ENCODE measurements at regions not wholly inside any gene's neighbourhood (a gene's known extent, or its start where the extent isn't known, plus 50 kb on each side); places are given as distances from the start of the nearest gene placed in this dataset.

DNA sequence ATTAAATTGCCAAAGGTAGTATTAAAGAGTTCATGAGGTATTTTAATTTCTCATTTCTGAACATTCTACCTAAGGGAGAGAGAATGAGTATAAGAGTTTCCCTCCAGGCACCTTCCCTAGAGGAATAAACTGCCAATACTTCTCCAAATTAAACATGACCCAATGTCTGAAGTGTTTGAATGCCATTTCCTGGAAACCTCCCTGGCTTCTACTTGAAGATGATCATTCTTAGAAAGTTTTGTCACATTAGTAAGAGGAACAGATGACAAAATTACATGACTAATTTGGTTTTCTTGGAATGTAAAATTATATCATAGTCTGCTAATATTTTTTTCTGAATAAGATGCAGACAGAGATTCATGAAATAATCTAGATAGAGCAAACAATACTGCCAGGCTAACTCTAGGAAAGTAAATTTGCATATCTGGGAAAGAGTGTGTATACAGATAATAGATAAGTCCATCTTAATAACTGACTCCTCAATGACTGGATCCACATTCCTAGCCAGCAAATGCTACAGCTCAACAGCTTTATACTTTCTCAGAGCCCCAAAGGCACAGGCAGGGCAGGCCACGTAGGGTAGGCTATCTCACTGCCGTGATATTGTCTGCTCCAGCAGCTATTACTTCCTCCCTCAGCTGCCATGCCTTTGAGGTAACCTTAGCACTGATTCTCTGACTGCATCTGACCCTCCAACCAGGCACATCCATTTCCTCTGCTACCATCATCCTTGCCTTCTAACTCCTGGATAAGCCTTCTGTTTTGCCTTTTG lies 630.8 kb upstream of the PIK3C3 start:
- Histone ChIP-seq H3K9me3 (ENCODE audit: low read depth) (no peaks in the 10 kb centered on the region), H3K4me1 (ENCODE audit: low read depth) (no peaks in the 10 kb centered on the region), H3K27me3 (no peaks in the 10 kb centered on the region), H3K36me3 (no peaks in the 10 kb centered on the region), H3K27ac (no peak overlapping the region), H3K4me3 (no peak overlapping the region)
- TF ChIP-seq, protein P1, sequence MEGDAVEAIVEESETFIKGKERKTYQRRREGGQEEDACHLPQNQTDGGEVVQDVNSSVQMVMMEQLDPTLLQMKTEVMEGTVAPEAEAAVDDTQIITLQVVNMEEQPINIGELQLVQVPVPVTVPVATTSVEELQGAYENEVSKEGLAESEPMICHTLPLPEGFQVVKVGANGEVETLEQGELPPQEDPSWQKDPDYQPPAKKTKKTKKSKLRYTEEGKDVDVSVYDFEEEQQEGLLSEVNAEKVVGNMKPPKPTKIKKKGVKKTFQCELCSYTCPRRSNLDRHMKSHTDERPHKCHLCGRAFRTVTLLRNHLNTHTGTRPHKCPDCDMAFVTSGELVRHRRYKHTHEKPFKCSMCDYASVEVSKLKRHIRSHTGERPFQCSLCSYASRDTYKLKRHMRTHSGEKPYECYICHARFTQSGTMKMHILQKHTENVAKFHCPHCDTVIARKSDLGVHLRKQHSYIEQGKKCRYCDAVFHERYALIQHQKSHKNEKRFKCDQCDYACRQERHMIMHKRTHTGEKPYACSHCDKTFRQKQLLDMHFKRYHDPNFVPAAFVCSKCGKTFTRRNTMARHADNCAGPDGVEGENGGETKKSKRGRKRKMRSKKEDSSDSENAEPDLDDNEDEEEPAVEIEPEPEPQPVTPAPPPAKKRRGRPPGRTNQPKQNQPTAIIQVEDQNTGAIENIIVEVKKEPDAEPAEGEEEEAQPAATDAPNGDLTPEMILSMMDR (IDR thresholded peaks at IDR 0.05; ENCODE audit: low read depth, low read length): no peak
- DNase-seq (ENCODE audit: low read depth in 1 of 2, low spot score in 1 of 2): no peak

DNA sequence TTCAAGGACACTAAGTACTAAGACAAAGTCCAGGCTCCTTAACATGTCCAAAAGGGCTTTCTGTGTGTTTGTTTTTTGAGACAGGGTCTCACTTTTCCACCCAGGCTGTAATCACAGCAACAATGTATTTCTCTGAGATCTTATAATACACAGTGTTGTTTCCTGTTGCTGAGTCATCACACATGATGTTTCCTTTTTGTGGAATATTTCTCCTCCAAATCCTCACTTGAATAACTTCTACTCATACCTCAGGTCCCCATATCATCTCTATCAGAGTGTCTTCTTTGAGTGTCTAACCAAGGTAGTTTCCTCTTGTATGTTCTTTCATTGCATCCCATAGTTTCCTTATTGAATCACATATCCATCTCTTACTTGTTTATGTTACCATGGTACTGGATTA lies 632.0 kb upstream of the PIK3C3 start:
- Histone ChIP-seq H3K27ac (no peak overlapping the region), H3K36me3 (no peaks in the 10 kb centered on the region), H3K4me3 (no peak overlapping the region), H3K4me1 (ENCODE audit: low read depth) (no peaks in the 10 kb centered on the region), H3K9me3 (ENCODE audit: low read depth) (no peaks in the 10 kb centered on the region), H3K27me3 (no peaks in the 10 kb centered on the region)
- peak in 1 of 2 donors; percentile 39 for DNase-seq (ENCODE audit: low read depth in 1 of 2, low spot score in 1 of 2)
- TF ChIP-seq, protein P1 (IDR thresholded peaks at IDR 0.05; ENCODE audit: low read depth, low read length): no peak

DNA sequence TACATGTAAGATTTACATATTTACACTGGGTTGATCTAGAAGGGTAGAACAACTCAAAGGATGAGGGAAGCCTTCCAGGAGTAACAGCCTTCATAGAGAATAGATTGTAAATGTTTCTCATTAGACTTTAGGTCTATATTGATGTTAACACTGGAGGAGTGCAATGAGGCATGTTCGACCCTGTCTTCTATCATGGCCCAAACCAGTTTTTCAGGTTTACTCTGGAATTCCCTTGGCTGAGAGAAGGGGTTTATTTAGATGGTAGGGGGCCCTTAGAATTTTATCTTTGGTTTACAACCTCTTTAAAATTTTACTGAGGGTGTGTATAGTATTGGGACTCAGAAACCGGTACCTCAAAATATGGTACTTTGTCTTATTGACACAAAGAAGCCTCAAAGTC lies 634.9 kb upstream of the PIK3C3 start:
- no peaks in the 10 kb centered on the region for H3K36me3 ChIP-seq
- H3K9me3 ChIP-seq (ENCODE audit: low read depth): no peaks in the 10 kb centered on the region
- DNase-seq (ENCODE audit: low read depth in 1 of 2, low spot score in 1 of 2): no peak
- H3K4me1 ChIP-seq (ENCODE audit: low read depth): no peaks in the 10 kb centered on the region
- no peak overlapping the region for H3K4me3 ChIP-seq
- TF ChIP-seq, protein P1 (IDR thresholded peaks at IDR 0.05; ENCODE audit: low read depth, low read length): no peak
- H3K27ac ChIP-seq: no peak overlapping the region
- H3K27me3 ChIP-seq: no peaks in the 10 kb centered on the region

DNA sequence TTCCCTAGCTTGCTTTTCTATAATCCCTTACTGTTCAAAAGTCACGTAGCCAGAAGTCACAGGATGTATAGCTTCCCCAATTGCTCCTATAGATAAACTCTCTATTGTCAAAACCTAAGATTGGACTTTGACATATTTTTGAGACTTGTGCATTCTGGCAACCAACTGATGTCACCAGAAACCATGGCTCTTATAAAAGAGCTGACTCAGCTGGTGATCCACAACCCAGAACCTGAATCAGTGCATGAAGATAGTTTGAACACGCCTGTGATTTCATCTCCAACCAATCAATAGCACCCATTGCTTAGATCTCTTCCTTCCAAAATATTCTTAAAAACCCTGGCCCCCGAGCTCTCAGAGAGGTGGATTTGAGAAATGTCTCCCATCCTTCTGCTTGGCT lies 639.9 kb upstream of the PIK3C3 start:
- TF ChIP-seq, protein P1 (IDR thresholded peaks at IDR 0.05; ENCODE audit: low read depth, low read length): no peak
- no peaks in the 10 kb centered on the region for H3K36me3 ChIP-seq
- no peaks in the 10 kb centered on the region for H3K27me3 ChIP-seq
- no peak for DNase-seq (ENCODE audit: low read depth in 1 of 2, low spot score in 1 of 2)
- H3K9me3 ChIP-seq (ENCODE audit: low read depth): no peaks in the 10 kb centered on the region
- no peak overlapping the region for H3K27ac ChIP-seq
- H3K4me3 ChIP-seq: no peak overlapping the region
- H3K4me1 ChIP-seq (ENCODE audit: low read depth): no peaks in the 10 kb centered on the region

DNA sequence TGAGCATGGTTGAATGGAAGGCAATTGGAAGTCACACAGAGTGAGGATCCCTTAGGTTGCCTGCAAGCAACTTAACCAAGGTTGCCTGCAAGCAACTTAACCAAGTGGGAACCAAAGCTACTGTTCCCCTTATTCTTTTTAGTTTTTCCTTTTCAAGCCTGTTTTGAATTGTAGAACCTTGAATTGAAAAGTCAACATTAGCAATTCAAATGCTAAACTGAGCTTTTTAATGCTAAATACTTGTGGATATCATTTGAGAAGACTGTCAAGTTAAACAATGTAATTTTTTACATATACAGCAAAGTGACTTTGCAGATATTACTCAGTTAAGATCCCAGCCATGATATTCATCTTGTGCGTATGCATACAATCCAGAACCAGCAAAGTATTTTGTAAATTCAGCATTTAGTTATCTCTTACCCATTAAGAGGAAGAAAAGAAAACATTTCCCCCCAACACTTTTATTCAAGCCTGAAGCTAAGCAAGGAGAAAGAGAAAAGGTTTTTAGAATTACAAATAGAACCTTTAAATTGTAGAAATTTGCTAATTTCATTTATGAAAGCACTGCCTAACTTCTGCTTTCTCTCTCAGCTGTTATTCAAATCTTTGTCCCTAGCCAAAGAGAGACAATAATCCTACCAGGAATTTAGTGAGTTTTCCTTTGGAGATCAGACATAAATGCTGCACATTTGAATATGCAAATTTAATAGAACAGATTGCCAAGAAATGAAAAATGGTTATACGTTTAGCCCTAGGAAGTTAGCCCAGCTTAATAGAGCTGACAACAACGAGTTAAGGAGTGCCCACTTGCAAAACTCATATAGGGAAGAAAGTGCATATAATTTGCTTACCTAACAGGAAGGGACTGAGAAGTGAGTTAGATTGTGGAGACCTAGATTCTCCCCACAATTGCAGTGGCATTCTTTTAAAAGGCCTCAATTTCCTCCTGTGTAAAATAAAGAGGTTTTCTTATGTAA lies 643.2 kb upstream of the PIK3C3 start:
- no peak overlapping the region for H3K27ac ChIP-seq
- H3K36me3 ChIP-seq: no peaks in the 10 kb centered on the region
- H3K4me3 ChIP-seq: no peak overlapping the region
- H3K27me3 ChIP-seq: no peaks in the 10 kb centered on the region
- DNase-seq (ENCODE audit: low read depth in 1 of 2, low spot score in 1 of 2): no peak
- H3K4me1 ChIP-seq (ENCODE audit: low read depth): no peaks in the 10 kb centered on the region
- no peaks in the 10 kb centered on the region for H3K9me3 ChIP-seq (ENCODE audit: low read depth)
- TF ChIP-seq, protein P1 (IDR thresholded peaks at IDR 0.05; ENCODE audit: low read depth, low read length): no peak

Measured in cardiac muscle cell (in vitro differentiated cells and primary cell).